Body of pancreas (tissue), 4 donors: ENCODE measurements at regions not wholly inside any gene's neighbourhood (a gene's known extent, or its start where the extent isn't known, plus 50 kb on each side); places are given as distances from the start of the nearest gene placed in this dataset.

Source experiments
- CTCF ChIP-seq, 7 experiments: fragments of 450-650 bp in 4 of 7; fragments of 200-600 bp in 3 of 7; sonication (generic) in 3 of 7; IDR thresholded peaks; one replicate each; pipeline ENCODE4 v1.5.1; 2016 to 2019; ENCODE audit warnings: antibody characterized with exemption in 7 of 7
- POLR2A ChIP-seq, 3 donors: fragments of 450-650 bp; IDR thresholded peaks; one replicate each; pipeline ENCODE4 v1.6.1; 2016; ENCODE audit warnings: antibody characterized with exemption in 3 of 3, mild to moderate bottlenecking in 2 of 3

GRCh38 chr21:29462479-29462878 lies 163.8 kb downstream of the BACH1 start:
- no peak for TF ChIP-seq CTCF (IDR thresholded peaks at IDR 0.05)
- TF ChIP-seq POLR2A (IDR thresholded peaks at IDR 0.05): no peak
